Lower leg skin (tissue), 4 donors: ENCODE measurements at regions not wholly inside any gene's neighbourhood (a gene's known extent, or its start where the extent isn't known, plus 50 kb on each side); places are given as distances from the start of the nearest gene placed in this dataset.

Experiments used
- DNase-seq, 2 donors: peaks; one replicate each; pipeline ENCODE4 v3.0.0-alpha.2; 2019; ENCODE audit warnings: low spot score in 2 of 2
- H3K4me3 ChIP-seq: fragments of 200-600 bp; sonication (generic); 2 replicates; pipeline ENCODE4 v1.5.1; 2017; ENCODE audit warnings: mild to moderate bottlenecking, low read depth; ENCODE audit not compliant: poor library complexity, severe bottlenecking
- POLR2A ChIP-seq, 2 donors: fragments of 450-650 bp; IDR thresholded peaks; one replicate each; pipeline ENCODE4 v1.6.1; 2016 to 2017; ENCODE audit warnings: antibody characterized with exemption in 2 of 2, mild to moderate bottlenecking in 1 of 2, moderate library complexity in 1 of 2
- WGBS, 2 donors: methylation state at CpG; one replicate each; pipeline ENCODE4 v1.1.5; 2018; 5-methylcytosine and 5-hydroxymethylcytosine counted together
- intact Hi-C: fragments of 100-400 bp; cut with DNase I; formaldehyde crosslinking; loops from one replicate; pipeline ENCODE4 v1.15.0; 2023; ENCODE audit warnings: low total_unique reads
- TF ChIP-seq, protein P1 (sequence below), 3 donors: fragments of 450-650 bp; IDR thresholded peaks; one replicate each; pipeline ENCODE4 v1.5.1; 2016; ENCODE audit warnings: antibody characterized with exemption in 3 of 3, mild to moderate bottlenecking in 3 of 3, moderate library complexity in 2 of 3

DNA sequence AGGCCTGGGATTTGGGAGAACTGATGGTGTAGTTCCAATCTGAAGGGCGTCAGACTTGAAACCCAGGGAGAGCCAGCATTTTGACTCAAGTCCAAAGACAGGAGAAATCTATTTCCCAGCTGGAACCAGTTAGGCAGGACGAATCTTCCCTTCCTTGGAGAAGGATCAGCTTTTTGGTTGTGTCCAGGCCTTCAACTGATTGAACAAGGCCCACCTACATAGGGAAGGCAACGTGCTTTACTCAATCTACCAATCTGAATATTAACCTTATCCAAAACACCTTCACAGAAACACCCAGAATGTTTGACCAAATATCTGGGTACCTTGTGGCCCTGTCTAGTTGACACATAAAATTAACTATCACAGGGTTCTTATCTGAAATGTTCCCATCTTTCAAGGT, 221.9 kb upstream of the DLGAP1 start:
- WGBS, 2 donors, result 58 to 73% methylated on average over 3 of the region's 3 CpGs
- intact Hi-C loops, result no loop called here
- TF ChIP-seq, protein P1, sequence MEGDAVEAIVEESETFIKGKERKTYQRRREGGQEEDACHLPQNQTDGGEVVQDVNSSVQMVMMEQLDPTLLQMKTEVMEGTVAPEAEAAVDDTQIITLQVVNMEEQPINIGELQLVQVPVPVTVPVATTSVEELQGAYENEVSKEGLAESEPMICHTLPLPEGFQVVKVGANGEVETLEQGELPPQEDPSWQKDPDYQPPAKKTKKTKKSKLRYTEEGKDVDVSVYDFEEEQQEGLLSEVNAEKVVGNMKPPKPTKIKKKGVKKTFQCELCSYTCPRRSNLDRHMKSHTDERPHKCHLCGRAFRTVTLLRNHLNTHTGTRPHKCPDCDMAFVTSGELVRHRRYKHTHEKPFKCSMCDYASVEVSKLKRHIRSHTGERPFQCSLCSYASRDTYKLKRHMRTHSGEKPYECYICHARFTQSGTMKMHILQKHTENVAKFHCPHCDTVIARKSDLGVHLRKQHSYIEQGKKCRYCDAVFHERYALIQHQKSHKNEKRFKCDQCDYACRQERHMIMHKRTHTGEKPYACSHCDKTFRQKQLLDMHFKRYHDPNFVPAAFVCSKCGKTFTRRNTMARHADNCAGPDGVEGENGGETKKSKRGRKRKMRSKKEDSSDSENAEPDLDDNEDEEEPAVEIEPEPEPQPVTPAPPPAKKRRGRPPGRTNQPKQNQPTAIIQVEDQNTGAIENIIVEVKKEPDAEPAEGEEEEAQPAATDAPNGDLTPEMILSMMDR (IDR thresholded peaks at IDR 0.05), result no peak
- no peak for TF ChIP-seq POLR2A (IDR thresholded peaks at IDR 0.05)
- no peak for DNase-seq
- H3K4me3 ChIP-seq, result no peak overlapping the region

GRCh38 chr18:4672162-4672561, 217.1 kb upstream of the DLGAP1 start:
- no peak for DNase-seq
- no peak overlapping the region for H3K4me3 ChIP-seq
- intact Hi-C loops, result no loop called here
- 72 to 80% methylated on average over 6 of the region's 6 CpGs for WGBS, 2 donors
- TF ChIP-seq, protein P1 (IDR thresholded peaks at IDR 0.05), result no peak
- TF ChIP-seq POLR2A (IDR thresholded peaks at IDR 0.05), result no peak

- DNase-seq, result no peak
Observed at GRCh38 chr18:4658804-4659203, 203.7 kb upstream of the DLGAP1 start.

GRCh38 chr18:4653418-4653817, 198.3 kb upstream of the DLGAP1 start:
- WGBS, 2 donors, result 95 to 96% methylated on average over 2 of the region's 2 CpGs
- intact Hi-C loops, result no loop called here
- no peak for TF ChIP-seq POLR2A (IDR thresholded peaks at IDR 0.05)
- TF ChIP-seq, protein P1 (IDR thresholded peaks at IDR 0.05), result no peak
- H3K4me3 ChIP-seq, result no peak overlapping the region
- no peak for DNase-seq

More at GRCh38 chr18:4658804-4659203, 203.7 kb upstream of the DLGAP1 start:
- intact Hi-C loops, result no loop called here
- H3K4me3 ChIP-seq, result no peak overlapping the region
- TF ChIP-seq, protein P1 (IDR thresholded peaks at IDR 0.05), result no peak
- no peak for TF ChIP-seq POLR2A (IDR thresholded peaks at IDR 0.05)

- intact Hi-C loops, result no loop called here
- no peak overlapping the region for H3K4me3 ChIP-seq
- DNase-seq, result no peak
- WGBS, 2 donors, result 62 to 65% methylated on average over 5 of the region's 5 CpGs
- TF ChIP-seq POLR2A (IDR thresholded peaks at IDR 0.05), result no peak
- TF ChIP-seq, protein P1 (IDR thresholded peaks at IDR 0.05), result no peak
Observed at GRCh38 chr18:4641771-4642368, 186.8 kb upstream of the DLGAP1 start.
